PC-9 (cell line): ENCODE measurements at regions not wholly inside any gene's neighbourhood (a gene's known extent, or its start where the extent isn't known, plus 50 kb on each side); places are given as distances from the start of the nearest gene placed in this dataset.

Source experiments
- BruUV-seq: library from RNA; stranded (reverse); fragments of 400-500 nt; replicated peaks from 2 replicates; lab custom pipeline; 2021; lab: Mats Ljungman, UMichigan
- CTCF ChIA-PET: fragments of 300-600 bp; sonication (Branson Sonifier 250); formaldehyde crosslinking; loops from one replicate; lab custom pipeline; 2022; ENCODE audit warnings: antibody characterized with exemption; lab: Charles Lee
- POLR2A ChIA-PET: fragments of 300-600 bp; sonication (Branson Sonifier 250); formaldehyde crosslinking; loops from one replicate; lab custom pipeline; 2022; ENCODE audit warnings: antibody characterized with exemption; ENCODE audit not compliant: unreplicated experiment; lab: Charles Lee
- DNase-seq, 2 experiments: peaks; one replicate each; pipeline versions ENCODE4 v3.0.0 to v3.0.0-alpha.2; 2015 to 2022; ENCODE audit warnings: mixed read lengths in 1 of 2
- H2AFZ ChIP-seq: fragments of 200-600 bp; sonication (generic); 2 replicates; pipeline ENCODE4 v1.8.1; 2017; ENCODE audit warnings: antibody characterized with exemption
- H3F3A ChIP-seq: fragments of 200-600 bp; sonication (generic); 2 replicates; pipeline ENCODE4 v1.8.1; 2017; ENCODE audit warnings: antibody characterized with exemption, mild to moderate bottlenecking, low read depth; ENCODE audit not compliant: insufficient read depth
- H3K27ac ChIP-seq: fragments of 200-600 bp; sonication (generic); 2 replicates; pipeline ENCODE4 v1.6.1; 2016; ENCODE audit warnings: mixed run types
- H3K27me3 ChIP-seq: fragments of 200-600 bp; sonication (generic); 2 replicates; pipeline ENCODE4 v1.6.1; 2016; ENCODE audit warnings: low read depth, mixed run types; ENCODE audit not compliant: insufficient read depth
- H3K36me3 ChIP-seq: fragments of 200-600 bp; sonication (generic); 2 replicates; pipeline ENCODE4 v1.6.1; 2016; ENCODE audit warnings: low read depth, mixed run types
- H3K4me1 ChIP-seq: fragments of 200-600 bp; sonication (generic); replicated peaks from 2 replicates; pipeline ENCODE4 v1.6.1; 2016; ENCODE audit warnings: mixed run types; ENCODE audit not compliant: insufficient read depth
- H3K4me2 ChIP-seq: fragments of 200-600 bp; sonication (generic); 2 replicates; pipeline ENCODE4 v1.6.1; 2017; ENCODE audit warnings: mixed run types
- H3K4me3 ChIP-seq: fragments of 200-600 bp; sonication (generic); 2 replicates; pipeline ENCODE4 v1.6.1; 2016; ENCODE audit warnings: mixed run types
- H3K79me2 ChIP-seq: fragments of 200-600 bp; sonication (generic); 2 replicates; pipeline ENCODE4 v1.6.1; 2017; ENCODE audit warnings: low read depth, mixed run types
- H3K9me2 ChIP-seq: fragments of 200-600 bp; sonication (generic); 2 replicates; pipeline ENCODE4 v1.8.1; 2017; ENCODE audit warnings: mild to moderate bottlenecking; ENCODE audit not compliant: insufficient read depth
- H3K9me3 ChIP-seq: fragments of 200-600 bp; sonication (generic); 2 replicates; pipeline ENCODE4 v1.8.1; 2016; ENCODE audit warnings: low read depth; ENCODE audit not compliant: insufficient read depth
- H4K20me1 ChIP-seq: fragments of 200-600 bp; sonication (generic); 2 replicates; pipeline ENCODE4 v1.8.1; 2017; ENCODE audit not compliant: insufficient read depth
- EZH2 ChIP-seq: fragments of 200-600 bp; sonication (generic); IDR thresholded peaks from 2 replicates; pipeline ENCODE4 v1.8.0; 2017; ENCODE audit warnings: antibody characterized with exemption, low read depth
- intact Hi-C: fragments of 100-400 bp; cut with micrococcal nuclease; formaldehyde crosslinking; loops from one replicate; pipeline ENCODE4 v1.10.0; 2022; ENCODE audit not compliant: unreplicated experiment
- TF ChIP-seq, protein P1 (sequence below): fragments of 200-600 bp; sonication (generic); conservative IDR thresholded peaks from 2 replicates; pipeline ENCODE4 v1.6.1; 2017; ENCODE audit warnings: mixed run types, antibody characterized with exemption, mild to moderate bottlenecking, moderate library complexity

DNA sequence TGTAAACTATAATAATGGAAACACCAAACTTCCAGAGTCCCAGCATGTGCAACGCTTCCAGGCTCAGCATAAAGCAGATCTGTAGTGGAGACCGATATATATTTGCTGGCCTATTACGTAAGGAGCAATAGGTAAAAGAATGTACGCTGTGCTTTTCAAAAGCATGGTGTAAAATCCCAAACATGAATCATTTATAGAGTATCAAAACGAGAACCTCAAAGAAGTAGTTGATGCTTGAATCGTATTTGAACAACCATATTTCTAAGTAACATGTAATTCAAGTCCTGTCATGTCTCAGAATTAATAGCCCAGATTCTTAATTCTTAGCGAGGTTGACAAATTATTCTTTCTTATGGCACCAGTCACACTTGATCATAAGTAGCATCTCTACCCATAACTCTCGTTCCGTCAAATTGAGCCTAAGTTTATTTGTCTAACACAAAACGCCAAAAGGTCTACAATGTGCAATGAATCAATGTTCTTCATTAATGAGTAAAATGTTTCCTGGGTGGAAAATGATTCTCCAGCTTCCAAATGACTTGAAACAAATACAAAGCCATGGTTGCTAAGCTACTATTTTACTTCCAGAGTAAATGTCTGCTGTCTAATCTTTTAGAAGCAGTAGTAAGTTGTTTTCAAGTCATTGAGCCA, 811.5 kb upstream of the FRG1 start:
- Histone ChIP-seq H3K36me3 (no peaks in the 10 kb centered on the region), H3K4me3 (no peak overlapping the region), H3K27ac (no peak overlapping the region), H4K20me1 (no peaks in the 10 kb centered on the region), H3K9me3 (no peaks in the 10 kb centered on the region), H3K4me2 (no peak overlapping the region), H3K4me1 (no peaks in the 10 kb centered on the region), H3F3A (no peaks in the 10 kb centered on the region), H3K9me2 (no peaks in the 10 kb centered on the region), H2AFZ (no peak overlapping the region), H3K79me2 (no peaks in the 10 kb centered on the region), H3K27me3 (no peaks in the 10 kb centered on the region)
- ChIA-PET CTCF (no interaction called here), POLR2A (no interaction called here)
- intact Hi-C loops = no loop called here
- TF ChIP-seq, protein P1, sequence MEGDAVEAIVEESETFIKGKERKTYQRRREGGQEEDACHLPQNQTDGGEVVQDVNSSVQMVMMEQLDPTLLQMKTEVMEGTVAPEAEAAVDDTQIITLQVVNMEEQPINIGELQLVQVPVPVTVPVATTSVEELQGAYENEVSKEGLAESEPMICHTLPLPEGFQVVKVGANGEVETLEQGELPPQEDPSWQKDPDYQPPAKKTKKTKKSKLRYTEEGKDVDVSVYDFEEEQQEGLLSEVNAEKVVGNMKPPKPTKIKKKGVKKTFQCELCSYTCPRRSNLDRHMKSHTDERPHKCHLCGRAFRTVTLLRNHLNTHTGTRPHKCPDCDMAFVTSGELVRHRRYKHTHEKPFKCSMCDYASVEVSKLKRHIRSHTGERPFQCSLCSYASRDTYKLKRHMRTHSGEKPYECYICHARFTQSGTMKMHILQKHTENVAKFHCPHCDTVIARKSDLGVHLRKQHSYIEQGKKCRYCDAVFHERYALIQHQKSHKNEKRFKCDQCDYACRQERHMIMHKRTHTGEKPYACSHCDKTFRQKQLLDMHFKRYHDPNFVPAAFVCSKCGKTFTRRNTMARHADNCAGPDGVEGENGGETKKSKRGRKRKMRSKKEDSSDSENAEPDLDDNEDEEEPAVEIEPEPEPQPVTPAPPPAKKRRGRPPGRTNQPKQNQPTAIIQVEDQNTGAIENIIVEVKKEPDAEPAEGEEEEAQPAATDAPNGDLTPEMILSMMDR = no peak
- no peak for TF ChIP-seq EZH2
- no TSS peak for BruUV-seq
- no peak for DNase-seq

- intact Hi-C loops = no loop called here
- Histone ChIP-seq H3K4me1 (no peaks in the 10 kb centered on the region), H3K4me3 (no peak overlapping the region), H3K4me2 (no peak overlapping the region), H3K9me3 (no peaks in the 10 kb centered on the region), H3K79me2 (no peaks in the 10 kb centered on the region), H3F3A (no peaks in the 10 kb centered on the region), H3K36me3 (no peaks in the 10 kb centered on the region), H4K20me1 (no peaks in the 10 kb centered on the region), H2AFZ (no peak overlapping the region), H3K27me3 (no peaks in the 10 kb centered on the region), H3K9me2 (no peaks in the 10 kb centered on the region), H3K27ac (no peak overlapping the region)
- POLR2A ChIA-PET = no interaction called here
- TF ChIP-seq, protein P1 = no peak
- TF ChIP-seq EZH2 = no peak
- no TSS peak for BruUV-seq
- CTCF ChIA-PET = no interaction called here
- DNase-seq = no peak
Observed at GRCh38 chr4:189131118-189131517, 809.6 kb upstream of the FRG1 start.

DNA sequence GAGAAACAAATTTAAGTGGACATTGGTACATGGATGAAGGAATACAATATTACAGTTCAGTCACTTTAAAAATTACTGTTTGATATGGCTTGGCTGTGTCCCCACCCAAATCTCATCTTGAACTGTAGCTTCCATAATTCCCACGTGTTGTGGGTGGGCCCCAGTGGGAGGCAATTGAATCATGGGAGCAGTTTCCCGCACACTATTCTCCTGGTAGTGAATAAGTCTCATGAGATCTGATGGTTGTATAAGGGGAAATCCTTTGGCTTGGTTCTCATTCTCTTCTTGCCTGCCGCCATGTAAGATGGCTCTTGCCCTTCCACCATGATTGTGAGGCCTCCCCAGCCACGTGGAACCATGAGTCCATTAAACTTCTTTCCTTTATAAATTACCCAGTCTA, 804.2 kb upstream of the FRG1 start:
- H3K9me3 ChIP-seq = no peaks in the 10 kb centered on the region
- BruUV-seq = no TSS peak
- intact Hi-C loops = no loop called here
- no peaks in the 10 kb centered on the region for H3F3A ChIP-seq
- H3K27ac ChIP-seq = no peak overlapping the region
- no peak overlapping the region for H2AFZ ChIP-seq
- no peak overlapping the region for H3K4me2 ChIP-seq
- H3K27me3 ChIP-seq = no peaks in the 10 kb centered on the region
- POLR2A ChIA-PET = no interaction called here
- CTCF ChIA-PET = no interaction called here
- no peaks in the 10 kb centered on the region for H3K9me2 ChIP-seq
- TF ChIP-seq, protein P1 = no peak
- no peak for TF ChIP-seq EZH2
- no peaks in the 10 kb centered on the region for H3K79me2 ChIP-seq
- no peak overlapping the region for H3K4me3 ChIP-seq
- no peaks in the 10 kb centered on the region for H3K36me3 ChIP-seq
- H4K20me1 ChIP-seq = no peaks in the 10 kb centered on the region
- no peak for DNase-seq
- no peaks in the 10 kb centered on the region for H3K4me1 ChIP-seq
